Limb (tissue), 2 donors: ENCODE measurements at regions not wholly inside any gene's neighbourhood (a gene's known extent, or its start where the extent isn't known, plus 50 kb on each side); places are given as distances from the start of the nearest gene placed in this dataset.

Experiments
- DNase-seq, 2 donors: peaks; one replicate each; pipeline ENCODE4 v3.0.0-alpha.2; 2016; ENCODE audit errors: extremely low spot score in 2 of 2

GRCh38 chr4:133887723-133888122 is 313.9 kb downstream of the PABPC4L start:
- no peak for DNase-seq

GRCh38 chr4:133869486-133869885 is 332.1 kb downstream of the PABPC4L start:
- no peak for DNase-seq

DNA sequence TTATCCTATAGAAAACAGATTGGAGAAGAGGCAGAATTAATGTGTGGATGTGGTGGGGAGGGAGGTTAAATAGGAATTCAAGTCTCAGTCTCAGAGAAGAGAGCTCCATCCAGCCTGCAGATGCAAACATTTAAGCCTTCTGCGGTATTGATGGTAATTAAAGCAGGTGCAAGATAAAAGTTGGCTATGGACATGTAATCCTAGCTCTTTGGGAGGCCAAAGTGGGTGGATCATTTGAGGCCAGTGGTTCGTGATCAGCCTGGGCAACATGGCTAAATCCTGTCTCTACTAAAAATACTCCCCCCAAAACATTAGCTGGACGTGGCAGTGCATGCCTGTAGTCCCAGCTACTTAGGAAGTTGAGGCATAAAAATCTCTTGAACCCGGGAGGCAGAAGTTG is 332.7 kb downstream of the PABPC4L start:
- DNase-seq = no peak

- no peak for DNase-seq
These were observed 335.3 kb downstream of the PABPC4L start for GRCh38 chr4:133866328-133866699.

DNA sequence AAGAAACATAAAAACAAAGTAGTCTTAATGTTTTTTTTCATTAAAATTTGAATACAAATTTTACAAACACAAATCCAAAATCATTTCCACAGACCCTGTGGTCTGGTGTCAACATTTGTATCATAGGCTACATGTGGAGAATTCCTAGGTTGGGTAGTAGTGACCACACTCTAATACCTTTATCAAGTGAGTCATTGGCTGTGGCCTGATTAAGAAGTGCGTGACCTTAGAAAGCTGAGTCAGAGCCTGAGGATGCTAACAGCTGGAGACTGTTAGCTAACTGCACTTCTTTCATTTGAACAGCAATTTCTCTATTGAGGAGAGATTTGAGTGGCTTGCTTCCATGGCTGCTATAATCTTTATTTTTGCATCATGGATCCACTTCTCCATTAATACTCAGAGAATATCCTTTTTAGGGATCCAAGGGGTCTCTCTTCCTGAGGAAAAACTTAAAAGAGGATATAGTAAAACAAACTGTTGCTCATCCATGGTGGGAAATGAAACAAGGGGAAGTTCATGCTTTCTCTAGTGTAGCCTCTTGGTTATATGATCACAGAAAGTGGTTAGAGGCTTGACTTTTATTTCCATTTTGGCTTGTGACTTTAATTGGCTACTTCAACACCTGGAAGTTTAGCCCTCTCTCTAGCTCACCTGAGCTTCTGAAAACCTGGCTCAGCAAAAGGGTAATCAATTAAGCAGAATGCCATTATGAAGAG is 335.8 kb downstream of the PABPC4L start:
- DNase-seq = no peak

- no peak for DNase-seq
These were observed 338.4 kb downstream of the PABPC4L start for GRCh38 chr4:133863153-133863552.

GRCh38 chr4:133856731-133857355 is 344.7 kb downstream of the PABPC4L start:
- no peak for DNase-seq

- no peak for DNase-seq
These were observed 346.6 kb downstream of the PABPC4L start for GRCh38 chr4:133855001-133855400.

DNA sequence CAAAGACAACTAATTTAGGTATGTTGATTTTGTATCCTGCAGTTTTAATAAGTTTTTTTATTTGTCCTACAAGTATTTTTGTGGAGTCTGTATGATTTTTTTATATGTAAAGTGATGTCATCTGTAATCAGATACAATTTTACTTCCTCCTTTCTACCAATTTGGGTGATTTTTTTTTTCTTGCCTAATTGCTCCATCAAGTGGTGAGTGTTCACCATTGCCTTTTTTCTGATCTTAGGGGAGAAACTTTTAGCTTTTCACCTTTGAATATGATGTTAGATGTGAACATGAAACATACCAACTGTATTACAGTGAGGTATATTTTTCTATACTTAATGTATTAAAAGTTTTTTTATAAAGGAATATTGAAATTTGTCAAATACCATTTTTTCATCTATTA is 362.3 kb downstream of the PABPC4L start:
- no peak for DNase-seq

DNA sequence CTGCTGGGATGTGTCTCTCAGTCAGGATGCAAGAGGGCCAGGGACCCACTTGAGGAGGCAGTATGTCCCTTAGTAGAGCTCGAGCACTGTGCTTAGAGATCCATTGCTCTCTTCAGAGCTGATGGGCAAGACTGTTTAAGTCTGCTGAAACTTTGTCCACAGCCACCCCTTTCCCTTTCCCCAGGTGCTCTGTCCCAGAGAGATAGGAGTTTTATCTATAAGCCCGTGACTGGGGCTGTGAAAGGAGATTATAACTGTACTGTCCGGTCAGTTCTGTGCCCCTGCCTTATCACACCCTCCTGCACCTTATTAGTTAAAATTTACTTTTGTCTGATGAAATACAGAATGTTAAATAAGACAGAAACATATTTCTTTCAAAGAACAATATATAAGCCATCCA is 378.4 kb downstream of the PABPC4L start:
- no peak for DNase-seq

GRCh38 chr4:133812954-133813353 is 388.6 kb downstream of the PABPC4L start:
- no peak for DNase-seq

DNA sequence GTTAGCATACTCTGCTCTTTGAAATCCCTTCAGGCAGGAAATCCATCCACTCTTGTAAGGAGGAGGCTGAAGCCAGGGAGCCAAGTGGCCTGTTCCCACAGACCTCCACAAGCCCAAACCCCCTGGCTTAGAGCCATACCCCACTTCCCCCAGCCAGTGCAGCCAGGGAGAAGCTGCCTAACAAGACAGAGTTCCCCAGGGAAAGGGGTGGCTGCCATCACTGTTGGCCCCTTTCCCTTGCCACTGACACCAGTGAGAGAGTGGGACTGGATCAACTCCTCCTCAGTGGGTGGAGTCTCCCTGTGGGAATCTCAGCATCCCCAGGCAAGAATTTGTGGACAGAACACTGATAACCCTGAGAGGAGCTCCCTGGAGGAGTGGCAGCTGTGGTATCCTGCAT is 389.4 kb downstream of the PABPC4L start:
- no peak for DNase-seq

- DNase-seq = no peak
These were observed 393.4 kb downstream of the PABPC4L start for GRCh38 chr4:133808151-133808550.

DNA sequence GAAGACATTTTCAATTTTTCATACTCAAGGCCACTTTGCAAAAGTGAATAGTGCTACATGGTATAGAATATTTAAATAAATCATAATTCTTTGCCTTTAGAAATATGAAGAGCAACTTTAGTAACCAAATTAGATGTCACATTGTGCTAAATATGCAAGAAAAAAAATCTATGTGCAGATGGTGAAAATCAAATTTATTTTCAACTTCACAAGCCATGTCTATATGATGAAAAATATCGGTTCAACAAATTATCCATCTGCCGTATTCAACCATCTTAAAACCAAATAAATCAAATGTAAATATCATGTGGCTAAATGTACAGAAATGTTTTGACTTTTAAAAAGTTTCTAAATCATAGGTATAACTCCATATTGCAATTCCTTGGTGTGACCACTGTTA is 398.2 kb downstream of the PABPC4L start:
- DNase-seq = no peak

GRCh38 chr4:133802359-133803140 is 399.0 kb downstream of the PABPC4L start:
- no peak for DNase-seq

DNA sequence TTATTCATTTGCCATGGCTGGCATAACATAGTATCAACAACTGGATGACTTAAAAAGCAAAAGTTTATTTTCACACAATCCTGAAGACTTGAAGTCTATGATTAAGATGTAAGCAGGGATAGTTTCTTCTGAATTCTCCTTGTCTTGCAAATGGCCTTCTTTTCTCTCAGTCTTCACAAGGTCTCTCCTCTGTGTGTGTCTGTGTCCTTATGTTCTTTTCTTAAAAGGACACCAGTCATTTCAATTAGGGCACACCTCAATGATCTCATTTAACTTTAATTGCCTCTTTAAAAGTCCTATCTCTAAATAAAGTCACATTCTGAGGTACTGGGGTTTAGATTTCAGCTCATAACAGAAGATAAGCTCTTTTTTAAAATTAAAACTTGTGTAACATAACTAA is 399.7 kb downstream of the PABPC4L start:
- no peak for DNase-seq

DNA sequence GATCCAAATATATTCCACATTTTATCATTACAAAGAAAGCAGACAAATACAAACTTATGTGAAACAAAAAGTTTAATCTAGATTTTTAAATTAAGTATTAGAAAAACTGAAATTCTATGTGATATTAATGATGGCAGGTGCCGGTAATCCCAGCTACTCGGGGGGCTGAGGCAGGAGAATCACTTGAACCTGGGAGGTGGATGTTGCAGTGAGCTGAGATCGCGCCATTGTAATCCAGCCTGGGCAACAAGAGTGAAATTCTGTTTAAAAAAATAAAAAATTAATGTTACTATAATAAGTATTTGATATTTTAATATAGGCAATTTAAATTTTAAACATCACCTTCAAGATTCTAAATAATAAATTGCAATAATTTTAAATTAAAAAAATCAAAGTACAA is 400.6 kb downstream of the PABPC4L start:
- DNase-seq = no peak

- DNase-seq = no peak
These were observed 401.8 kb downstream of the PABPC4L start for GRCh38 chr4:133799717-133800315.

GRCh38 chr4:133777661-133778060 is 423.9 kb downstream of the PABPC4L start:
- DNase-seq = no peak

DNA sequence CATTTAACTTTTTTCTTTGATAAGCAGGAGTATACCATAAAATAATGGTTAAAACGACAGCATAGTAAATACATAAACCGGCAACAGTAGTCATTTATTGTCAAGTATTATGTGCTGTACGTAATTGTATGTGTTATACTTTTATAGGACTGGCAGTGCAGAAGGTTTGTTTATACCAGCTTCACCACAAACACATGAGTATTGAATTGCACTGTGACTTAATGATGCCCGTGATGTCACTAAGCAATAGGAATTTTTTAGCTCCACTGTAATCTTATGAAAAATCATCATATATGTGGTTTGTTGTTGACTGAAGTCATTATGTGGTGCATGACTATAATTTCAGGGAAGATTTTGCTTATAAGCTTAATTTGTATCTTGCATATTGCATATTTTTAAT is 424.6 kb downstream of the PABPC4L start:
- no peak for DNase-seq

GRCh38 chr4:133776503-133776902 is 425.1 kb downstream of the PABPC4L start:
- DNase-seq = no peak

DNA sequence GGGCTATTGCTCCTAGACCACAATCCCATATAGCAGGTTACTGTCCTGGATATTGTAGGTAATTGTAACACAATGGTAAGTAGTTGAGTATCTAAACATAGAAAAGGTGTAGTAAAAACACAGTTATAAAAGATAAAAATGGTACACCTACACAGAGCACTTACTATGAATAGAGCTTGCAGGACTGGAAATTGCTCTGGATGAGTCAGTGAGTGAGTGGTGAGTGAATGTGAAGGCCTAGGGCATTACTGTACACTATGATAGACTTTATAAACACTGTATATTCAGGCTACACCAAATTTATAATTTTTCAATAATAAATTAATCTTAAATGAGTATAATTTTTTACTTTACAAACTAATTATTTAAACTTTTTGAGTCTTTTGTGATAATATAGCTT is 425.7 kb downstream of the PABPC4L start:
- DNase-seq = no peak
